ENCODE measurements at regions not wholly inside any gene's neighbourhood (a gene's known extent, or its start where the extent isn't known, plus 50 kb on each side); places are given as distances from the start of the nearest gene placed in this dataset.

DNA sequence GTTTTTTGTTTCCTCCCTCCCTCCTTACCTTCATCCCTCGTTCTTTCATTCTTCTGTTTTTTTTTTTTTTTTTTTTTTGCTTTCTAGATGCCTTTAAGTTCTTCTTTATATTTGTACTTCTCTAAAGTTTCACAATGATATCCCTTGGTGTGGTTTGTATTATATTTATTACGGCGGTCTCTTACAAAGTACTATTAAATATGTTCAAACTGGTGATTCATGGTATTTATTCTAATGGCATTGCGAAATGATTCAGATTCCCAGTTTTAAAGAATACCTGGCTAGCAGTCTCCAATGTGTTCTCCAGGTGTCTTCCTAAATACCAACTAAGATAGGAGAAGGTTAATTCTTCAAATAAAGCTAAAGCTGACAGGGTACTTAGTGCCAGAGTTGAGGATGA, 690.1 kb upstream of the COX7C start:
- TF ChIP-seq, protein P1, sequence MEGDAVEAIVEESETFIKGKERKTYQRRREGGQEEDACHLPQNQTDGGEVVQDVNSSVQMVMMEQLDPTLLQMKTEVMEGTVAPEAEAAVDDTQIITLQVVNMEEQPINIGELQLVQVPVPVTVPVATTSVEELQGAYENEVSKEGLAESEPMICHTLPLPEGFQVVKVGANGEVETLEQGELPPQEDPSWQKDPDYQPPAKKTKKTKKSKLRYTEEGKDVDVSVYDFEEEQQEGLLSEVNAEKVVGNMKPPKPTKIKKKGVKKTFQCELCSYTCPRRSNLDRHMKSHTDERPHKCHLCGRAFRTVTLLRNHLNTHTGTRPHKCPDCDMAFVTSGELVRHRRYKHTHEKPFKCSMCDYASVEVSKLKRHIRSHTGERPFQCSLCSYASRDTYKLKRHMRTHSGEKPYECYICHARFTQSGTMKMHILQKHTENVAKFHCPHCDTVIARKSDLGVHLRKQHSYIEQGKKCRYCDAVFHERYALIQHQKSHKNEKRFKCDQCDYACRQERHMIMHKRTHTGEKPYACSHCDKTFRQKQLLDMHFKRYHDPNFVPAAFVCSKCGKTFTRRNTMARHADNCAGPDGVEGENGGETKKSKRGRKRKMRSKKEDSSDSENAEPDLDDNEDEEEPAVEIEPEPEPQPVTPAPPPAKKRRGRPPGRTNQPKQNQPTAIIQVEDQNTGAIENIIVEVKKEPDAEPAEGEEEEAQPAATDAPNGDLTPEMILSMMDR (IDR thresholded peaks at IDR 0.05) = no peak
- TF ChIP-seq EP300 (IDR thresholded peaks at IDR 0.05) = no peak
- TF ChIP-seq POLR2AphosphoS5 (IDR thresholded peaks at IDR 0.05) = no peak
- no peak for TF ChIP-seq POLR2A (IDR thresholded peaks at IDR 0.05)

All from stomach (tissue), 4 donors.